H1 (cell line): ENCODE measurements at regions not wholly inside any gene's neighbourhood (a gene's known extent, or its start where the extent isn't known, plus 50 kb on each side); places are given as distances from the start of the nearest gene placed in this dataset.

ENCODE experiments used
- CEBPB ChIP-seq: IDR thresholded peaks from 2 replicates; pipeline ENCODE4 v1.6.1; 2012; ENCODE audit warnings: low read depth, low read length
- CHD2 ChIP-seq: IDR thresholded peaks from 2 replicates; pipeline ENCODE4 v1.6.1; 2012; ENCODE audit warnings: low read length, improper control_type of control experiment
- EGR1 ChIP-seq: IDR thresholded peaks from 2 replicates; pipeline ENCODE4 v1.6.1; 2011; ENCODE audit warnings: low read depth, low read length, borderline replicate concordance
- JUND ChIP-seq: IDR thresholded peaks from 2 replicates; pipeline ENCODE4 v1.6.1; 2011; ENCODE audit warnings: mild to moderate bottlenecking, improper control_type of control experiment, low read length
- KDM4A ChIP-seq: IDR thresholded peaks from one replicate; pipeline ENCODE4 v1.7.1; 2012; ENCODE audit warnings: low read depth, mild to moderate bottlenecking, moderate library complexity, low read length, inconsistent platforms; ENCODE audit not compliant: severe bottlenecking
- SRF ChIP-seq: IDR thresholded peaks from 2 replicates; pipeline ENCODE4 v1.6.1; 2011; ENCODE audit warnings: mild to moderate bottlenecking, low read depth, low read length, moderate library complexity
- TCF12 ChIP-seq: IDR thresholded peaks from 2 replicates; pipeline ENCODE4 v1.6.1; 2011; ENCODE audit warnings: low read depth, mild to moderate bottlenecking, low read length
- TF ChIP-seq, protein P1 (sequence below): fragments of 300-600 bp; sonication (generic); IDR thresholded peaks from 2 replicates; pipeline ENCODE4 v1.7.1; 2012; ENCODE audit warnings: low read length, moderate library complexity, mild to moderate bottlenecking, inconsistent platforms; ENCODE audit not compliant: insufficient replicate concordance
- TF ChIP-seq, protein P2 (sequence below): IDR thresholded peaks from 2 replicates; pipeline ENCODE4 v1.6.1; 2012; ENCODE audit warnings: low read length, inconsistent platforms

GRCh38 chr13:23953860-23954512, 56.7 kb upstream of the C1QTNF9B start (continued):
- TF ChIP-seq, protein P1, sequence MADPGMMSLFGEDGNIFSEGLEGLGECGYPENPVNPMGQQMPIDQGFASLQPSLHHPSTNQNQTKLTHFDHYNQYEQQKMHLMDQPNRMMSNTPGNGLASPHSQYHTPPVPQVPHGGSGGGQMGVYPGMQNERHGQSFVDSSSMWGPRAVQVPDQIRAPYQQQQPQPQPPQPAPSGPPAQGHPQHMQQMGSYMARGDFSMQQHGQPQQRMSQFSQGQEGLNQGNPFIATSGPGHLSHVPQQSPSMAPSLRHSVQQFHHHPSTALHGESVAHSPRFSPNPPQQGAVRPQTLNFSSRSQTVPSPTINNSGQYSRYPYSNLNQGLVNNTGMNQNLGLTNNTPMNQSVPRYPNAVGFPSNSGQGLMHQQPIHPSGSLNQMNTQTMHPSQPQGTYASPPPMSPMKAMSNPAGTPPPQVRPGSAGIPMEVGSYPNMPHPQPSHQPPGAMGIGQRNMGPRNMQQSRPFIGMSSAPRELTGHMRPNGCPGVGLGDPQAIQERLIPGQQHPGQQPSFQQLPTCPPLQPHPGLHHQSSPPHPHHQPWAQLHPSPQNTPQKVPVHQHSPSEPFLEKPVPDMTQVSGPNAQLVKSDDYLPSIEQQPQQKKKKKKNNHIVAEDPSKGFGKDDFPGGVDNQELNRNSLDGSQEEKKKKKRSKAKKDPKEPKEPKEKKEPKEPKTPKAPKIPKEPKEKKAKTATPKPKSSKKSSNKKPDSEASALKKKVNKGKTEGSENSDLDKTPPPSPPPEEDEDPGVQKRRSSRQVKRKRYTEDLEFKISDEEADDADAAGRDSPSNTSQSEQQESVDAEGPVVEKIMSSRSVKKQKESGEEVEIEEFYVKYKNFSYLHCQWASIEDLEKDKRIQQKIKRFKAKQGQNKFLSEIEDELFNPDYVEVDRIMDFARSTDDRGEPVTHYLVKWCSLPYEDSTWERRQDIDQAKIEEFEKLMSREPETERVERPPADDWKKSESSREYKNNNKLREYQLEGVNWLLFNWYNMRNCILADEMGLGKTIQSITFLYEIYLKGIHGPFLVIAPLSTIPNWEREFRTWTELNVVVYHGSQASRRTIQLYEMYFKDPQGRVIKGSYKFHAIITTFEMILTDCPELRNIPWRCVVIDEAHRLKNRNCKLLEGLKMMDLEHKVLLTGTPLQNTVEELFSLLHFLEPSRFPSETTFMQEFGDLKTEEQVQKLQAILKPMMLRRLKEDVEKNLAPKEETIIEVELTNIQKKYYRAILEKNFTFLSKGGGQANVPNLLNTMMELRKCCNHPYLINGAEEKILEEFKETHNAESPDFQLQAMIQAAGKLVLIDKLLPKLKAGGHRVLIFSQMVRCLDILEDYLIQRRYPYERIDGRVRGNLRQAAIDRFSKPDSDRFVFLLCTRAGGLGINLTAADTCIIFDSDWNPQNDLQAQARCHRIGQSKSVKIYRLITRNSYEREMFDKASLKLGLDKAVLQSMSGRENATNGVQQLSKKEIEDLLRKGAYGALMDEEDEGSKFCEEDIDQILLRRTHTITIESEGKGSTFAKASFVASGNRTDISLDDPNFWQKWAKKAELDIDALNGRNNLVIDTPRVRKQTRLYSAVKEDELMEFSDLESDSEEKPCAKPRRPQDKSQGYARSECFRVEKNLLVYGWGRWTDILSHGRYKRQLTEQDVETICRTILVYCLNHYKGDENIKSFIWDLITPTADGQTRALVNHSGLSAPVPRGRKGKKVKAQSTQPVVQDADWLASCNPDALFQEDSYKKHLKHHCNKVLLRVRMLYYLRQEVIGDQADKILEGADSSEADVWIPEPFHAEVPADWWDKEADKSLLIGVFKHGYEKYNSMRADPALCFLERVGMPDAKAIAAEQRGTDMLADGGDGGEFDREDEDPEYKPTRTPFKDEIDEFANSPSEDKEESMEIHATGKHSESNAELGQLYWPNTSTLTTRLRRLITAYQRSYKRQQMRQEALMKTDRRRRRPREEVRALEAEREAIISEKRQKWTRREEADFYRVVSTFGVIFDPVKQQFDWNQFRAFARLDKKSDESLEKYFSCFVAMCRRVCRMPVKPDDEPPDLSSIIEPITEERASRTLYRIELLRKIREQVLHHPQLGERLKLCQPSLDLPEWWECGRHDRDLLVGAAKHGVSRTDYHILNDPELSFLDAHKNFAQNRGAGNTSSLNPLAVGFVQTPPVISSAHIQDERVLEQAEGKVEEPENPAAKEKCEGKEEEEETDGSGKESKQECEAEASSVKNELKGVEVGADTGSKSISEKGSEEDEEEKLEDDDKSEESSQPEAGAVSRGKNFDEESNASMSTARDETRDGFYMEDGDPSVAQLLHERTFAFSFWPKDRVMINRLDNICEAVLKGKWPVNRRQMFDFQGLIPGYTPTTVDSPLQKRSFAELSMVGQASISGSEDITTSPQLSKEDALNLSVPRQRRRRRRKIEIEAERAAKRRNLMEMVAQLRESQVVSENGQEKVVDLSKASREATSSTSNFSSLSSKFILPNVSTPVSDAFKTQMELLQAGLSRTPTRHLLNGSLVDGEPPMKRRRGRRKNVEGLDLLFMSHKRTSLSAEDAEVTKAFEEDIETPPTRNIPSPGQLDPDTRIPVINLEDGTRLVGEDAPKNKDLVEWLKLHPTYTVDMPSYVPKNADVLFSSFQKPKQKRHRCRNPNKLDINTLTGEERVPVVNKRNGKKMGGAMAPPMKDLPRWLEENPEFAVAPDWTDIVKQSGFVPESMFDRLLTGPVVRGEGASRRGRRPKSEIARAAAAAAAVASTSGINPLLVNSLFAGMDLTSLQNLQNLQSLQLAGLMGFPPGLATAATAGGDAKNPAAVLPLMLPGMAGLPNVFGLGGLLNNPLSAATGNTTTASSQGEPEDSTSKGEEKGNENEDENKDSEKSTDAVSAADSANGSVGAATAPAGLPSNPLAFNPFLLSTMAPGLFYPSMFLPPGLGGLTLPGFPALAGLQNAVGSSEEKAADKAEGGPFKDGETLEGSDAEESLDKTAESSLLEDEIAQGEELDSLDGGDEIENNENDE: no peak
- TF ChIP-seq EGR1 (no peak), TCF12 (no peak), CEBPB (no peak), JUND (no peak), SRF (no peak), CHD2 (no peak), KDM4A (no peak)
- TF ChIP-seq, protein P2, sequence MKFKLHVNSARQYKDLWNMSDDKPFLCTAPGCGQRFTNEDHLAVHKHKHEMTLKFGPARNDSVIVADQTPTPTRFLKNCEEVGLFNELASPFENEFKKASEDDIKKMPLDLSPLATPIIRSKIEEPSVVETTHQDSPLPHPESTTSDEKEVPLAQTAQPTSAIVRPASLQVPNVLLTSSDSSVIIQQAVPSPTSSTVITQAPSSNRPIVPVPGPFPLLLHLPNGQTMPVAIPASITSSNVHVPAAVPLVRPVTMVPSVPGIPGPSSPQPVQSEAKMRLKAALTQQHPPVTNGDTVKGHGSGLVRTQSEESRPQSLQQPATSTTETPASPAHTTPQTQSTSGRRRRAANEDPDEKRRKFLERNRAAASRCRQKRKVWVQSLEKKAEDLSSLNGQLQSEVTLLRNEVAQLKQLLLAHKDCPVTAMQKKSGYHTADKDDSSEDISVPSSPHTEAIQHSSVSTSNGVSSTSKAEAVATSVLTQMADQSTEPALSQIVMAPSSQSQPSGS: no peak
